Duodenal mucosa (tissue), 2 donors: ENCODE measurements at regions not wholly inside any gene's neighbourhood (a gene's known extent, or its start where the extent isn't known, plus 50 kb on each side); places are given as distances from the start of the nearest gene placed in this dataset.
"Not testable (repeated sequence)": the region's sequence is repeated elsewhere in the genome, so short reads cannot be mapped to it uniquely, and the experiment has no call there.

Source experiments
- H3K27ac ChIP-seq: one replicate; pipeline ENCODE4 v1.7.0; 2013; ENCODE audit warnings: low read depth, low read length
- H3K27me3 ChIP-seq, 2 donors: one replicate each; pipeline ENCODE4 v1.7.0; 2013; ENCODE audit warnings: low read length in 2 of 2, control low read depth in 1 of 2; ENCODE audit not compliant: insufficient read depth in 2 of 2, control insufficient read depth in 1 of 2
- H3K36me3 ChIP-seq, 2 donors: one replicate each; pipeline ENCODE4 v1.7.0; 2013; ENCODE audit warnings: low read length in 2 of 2, control low read depth in 1 of 2; ENCODE audit not compliant: insufficient read depth in 2 of 2, control insufficient read depth in 1 of 2
- H3K4me1 ChIP-seq, 2 donors: one replicate each; pipeline ENCODE4 v1.7.0; 2013; ENCODE audit warnings: low read length in 2 of 2, control low read depth in 1 of 2; ENCODE audit not compliant: insufficient read depth in 2 of 2, control insufficient read depth in 1 of 2
- H3K4me3 ChIP-seq, 2 donors: one replicate each; pipeline ENCODE4 v1.7.0; 2013; ENCODE audit warnings: low read length in 2 of 2, low read depth in 1 of 2
- H3K9ac ChIP-seq, 2 donors: one replicate each; pipeline ENCODE4 v1.7.0; 2013; ENCODE audit warnings: low read length in 2 of 2, low read depth in 1 of 2
- H3K9me3 ChIP-seq, 2 donors: one replicate each; pipeline ENCODE4 v1.7.0; 2013; ENCODE audit warnings: low read length in 2 of 2, control low read depth in 1 of 2; ENCODE audit not compliant: control insufficient read depth in 1 of 2

DNA sequence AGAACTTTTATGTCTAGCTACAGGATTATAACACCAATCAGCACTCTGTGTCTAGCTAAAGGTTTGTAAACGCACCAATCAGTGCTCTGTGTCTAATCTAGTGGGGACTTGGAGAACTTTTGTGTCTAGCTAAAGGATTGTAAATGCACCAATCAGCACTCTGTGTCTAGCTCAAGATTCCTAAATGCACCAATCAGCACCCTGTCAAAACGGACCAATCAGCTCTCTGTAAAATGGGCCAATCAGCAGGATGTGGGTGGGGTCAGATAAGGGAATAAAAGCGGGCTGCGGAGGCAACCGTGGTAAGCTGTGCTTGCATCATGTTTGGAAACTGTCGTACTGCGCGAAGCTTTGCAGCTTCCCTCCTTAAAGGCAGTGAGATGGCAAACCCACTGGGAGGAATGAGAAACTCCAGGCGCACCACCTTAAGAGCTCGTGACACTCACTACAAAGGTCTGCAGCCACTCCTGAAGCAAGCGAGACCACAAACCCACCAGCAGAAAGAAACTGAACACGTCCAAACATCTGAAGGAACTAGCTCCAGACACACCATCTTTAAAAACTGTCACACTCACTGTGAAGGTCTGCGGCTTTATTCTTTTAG, 112.1 kb upstream of the DUSP22 start:
- not testable (repeated sequence) for H3K27me3 ChIP-seq, H3K9me3 ChIP-seq, H3K36me3 ChIP-seq, H3K9ac ChIP-seq, H3K27ac ChIP-seq, H3K4me3 ChIP-seq, H3K4me1 ChIP-seq

DNA sequence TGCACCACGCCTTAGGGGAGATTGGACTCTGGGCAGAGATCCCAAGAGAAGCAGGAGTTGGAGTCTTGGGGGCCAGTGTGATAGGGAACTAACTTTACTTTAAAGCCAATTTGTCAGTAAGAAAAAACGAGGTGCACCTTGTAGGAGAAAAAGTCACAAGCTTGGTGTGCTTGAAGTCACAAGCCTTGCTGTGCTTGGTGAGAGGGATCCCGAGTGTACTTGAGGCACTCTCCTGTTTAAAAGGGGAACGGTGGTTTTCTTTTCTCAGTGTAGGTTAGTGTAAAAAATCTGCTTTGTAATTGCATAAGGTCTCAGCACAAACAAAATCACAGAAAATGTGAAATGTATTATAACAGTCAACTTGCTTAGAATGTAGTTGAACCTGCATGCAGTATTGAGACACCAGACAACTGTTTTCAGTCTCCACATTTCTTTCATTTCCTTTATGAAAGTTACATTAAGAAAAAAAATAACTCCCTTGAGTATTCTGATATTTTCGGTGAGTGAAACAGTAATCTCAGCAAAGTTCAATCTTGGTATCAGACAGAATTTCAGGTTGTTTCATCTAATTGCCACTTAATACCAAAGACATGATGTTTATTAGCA, 111.1 kb upstream of the DUSP22 start:
- Histone ChIP-seq H3K36me3 (no peaks in the 10 kb centered on the region), H3K27ac (no peak overlapping the region), H3K9me3 (no peaks in the 10 kb centered on the region), H3K27me3 (peaks cover 0 to 4% of the 10 kb centered on the region in 2 donors), H3K4me3 (no peak overlapping the region), H3K9ac (no peak overlapping the region), H3K4me1 (no peaks in the 10 kb centered on the region)

DNA sequence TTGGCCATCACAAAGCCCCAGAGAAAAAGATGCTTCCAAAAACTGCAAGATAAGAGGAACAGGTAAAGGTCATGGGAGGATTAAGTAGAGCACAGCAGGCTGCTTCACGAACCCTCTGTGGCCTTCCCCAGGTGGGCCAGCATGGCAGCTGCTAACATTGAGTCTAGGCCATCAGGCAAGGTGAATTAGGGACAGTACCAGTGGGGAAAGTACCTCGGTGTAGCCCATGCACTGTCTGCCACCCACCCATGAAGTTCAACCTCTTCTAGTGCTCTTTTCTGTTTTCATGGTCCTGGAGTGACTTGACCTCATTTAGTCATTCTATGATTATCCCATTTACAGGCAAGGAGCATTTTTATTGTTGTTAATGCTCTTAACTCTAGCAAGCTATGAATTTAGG, 108.6 kb upstream of the DUSP22 start:
- peaks cover 0 to 1% of the 10 kb centered on the region in 2 donors for H3K4me1 ChIP-seq
- H3K4me3 ChIP-seq: no peak overlapping the region
- peaks cover 0 to 4% of the 10 kb centered on the region in 2 donors for H3K27me3 ChIP-seq
- no peak overlapping the region for H3K27ac ChIP-seq
- H3K9me3 ChIP-seq: no peaks in the 10 kb centered on the region
- no peaks in the 10 kb centered on the region for H3K36me3 ChIP-seq
- H3K9ac ChIP-seq: no peak overlapping the region

DNA sequence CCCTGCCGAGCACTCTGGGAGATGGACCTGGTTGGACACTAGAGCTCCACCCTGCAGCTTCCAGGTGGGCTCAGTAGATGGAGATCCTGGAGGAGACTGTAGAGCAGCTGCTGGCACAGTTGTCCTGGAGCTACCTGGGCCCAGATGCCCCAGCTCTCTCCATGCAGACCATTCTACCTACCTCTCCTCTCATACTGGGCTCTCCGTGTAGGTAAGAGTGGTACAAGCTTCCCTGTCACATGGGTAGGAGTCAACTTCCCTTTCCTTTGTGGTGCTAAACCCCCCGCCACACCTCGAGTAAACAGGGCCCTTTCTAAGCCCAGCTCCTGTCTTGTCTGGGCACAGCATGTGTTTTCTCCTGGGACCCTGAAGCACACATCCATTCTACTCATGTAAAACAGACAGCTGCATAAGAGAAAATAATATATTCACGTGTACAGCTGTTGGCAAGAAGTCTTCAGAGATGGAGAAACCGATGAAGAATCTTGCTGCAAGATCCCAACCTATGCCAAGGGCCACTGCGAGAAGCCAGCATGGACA, 108.1 kb upstream of the DUSP22 start:
- Histone ChIP-seq H3K9me3 (no peaks in the 10 kb centered on the region), H3K4me3 (no peak overlapping the region), H3K9ac (no peak overlapping the region), H3K4me1 (peaks cover 0 to 5% of the 10 kb centered on the region in 2 donors), H3K36me3 (no peaks in the 10 kb centered on the region), H3K27me3 (peaks cover 0 to 4% of the 10 kb centered on the region in 2 donors), H3K27ac (no peak overlapping the region)

DNA sequence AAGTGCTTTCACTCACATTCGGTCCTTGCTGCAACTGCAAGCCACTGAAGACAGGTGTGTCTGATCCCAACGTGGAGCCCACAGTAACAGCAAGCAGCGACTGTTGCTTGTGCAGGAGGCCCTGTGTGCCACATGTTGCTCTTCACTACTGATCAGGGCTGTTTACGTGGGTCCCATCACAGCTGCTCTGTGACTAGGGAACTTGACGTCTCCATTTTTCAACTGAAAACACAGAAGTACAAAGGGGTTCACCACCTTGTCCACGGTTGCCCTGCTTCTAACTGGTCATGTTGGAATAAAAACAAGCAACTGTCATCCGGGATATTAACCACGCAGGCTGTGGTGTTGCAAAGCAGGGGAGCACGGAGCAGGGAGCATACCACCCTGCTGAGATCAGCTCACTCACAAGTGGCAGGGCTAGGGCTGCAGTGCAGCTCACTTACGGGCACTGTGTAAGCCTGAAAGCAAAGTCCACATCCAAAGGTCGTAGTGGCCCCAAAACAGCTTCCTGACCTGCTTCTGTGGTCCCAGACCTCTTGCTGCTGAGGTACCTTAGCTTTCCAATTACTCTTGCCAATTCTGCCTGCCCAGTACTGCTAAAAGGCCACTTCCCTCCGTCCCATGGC, 105.8 kb upstream of the DUSP22 start:
- Histone ChIP-seq H3K9ac (no peak overlapping the region), H3K9me3 (no peaks in the 10 kb centered on the region), H3K27me3 (peaks cover 0 to 1% of the 10 kb centered on the region in 2 donors), H3K27ac (no peak overlapping the region), H3K4me3 (no peak overlapping the region), H3K36me3 (no peaks in the 10 kb centered on the region), H3K4me1 (peaks cover 0 to 5% of the 10 kb centered on the region in 2 donors)

DNA sequence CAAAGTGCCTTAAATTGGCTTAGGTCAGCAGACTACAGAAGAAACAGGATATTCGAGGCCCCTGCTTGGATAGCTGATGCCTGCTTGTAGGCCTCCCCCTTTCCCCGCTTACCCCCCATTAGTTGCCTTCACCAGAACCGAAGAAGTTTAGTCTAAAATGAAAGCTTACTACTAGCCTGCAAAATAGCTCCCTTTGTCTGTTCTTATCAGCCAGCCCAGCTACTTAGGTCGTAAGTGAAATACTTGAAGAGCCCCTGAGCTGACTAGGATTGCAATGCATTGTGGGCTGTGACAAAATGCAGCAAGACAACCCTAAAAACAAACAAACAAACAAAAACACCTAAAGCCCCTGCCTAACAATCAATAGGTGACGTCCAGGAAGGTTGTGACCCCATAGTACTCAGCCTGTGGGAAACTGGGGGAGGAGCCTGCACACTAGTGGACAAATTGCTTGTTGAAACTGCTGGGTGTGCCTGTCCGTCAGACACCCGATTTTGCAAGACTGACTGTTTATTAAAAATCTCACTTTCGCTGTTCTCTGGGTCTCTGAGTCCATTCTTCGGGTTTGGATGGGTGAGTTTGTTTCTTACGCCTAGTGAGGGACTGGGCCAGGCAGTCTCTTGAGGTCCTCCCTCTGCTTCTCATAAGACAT, 105.0 kb upstream of the DUSP22 start:
- no peak overlapping the region for H3K27ac ChIP-seq
- H3K27me3 ChIP-seq: no peaks in the 10 kb centered on the region
- H3K4me1 ChIP-seq: peaks cover 0 to 5% of the 10 kb centered on the region in 2 donors
- no peak overlapping the region for H3K9ac ChIP-seq
- H3K36me3 ChIP-seq: no peaks in the 10 kb centered on the region
- H3K9me3 ChIP-seq: no peaks in the 10 kb centered on the region
- H3K4me3 ChIP-seq: no peak overlapping the region

DNA sequence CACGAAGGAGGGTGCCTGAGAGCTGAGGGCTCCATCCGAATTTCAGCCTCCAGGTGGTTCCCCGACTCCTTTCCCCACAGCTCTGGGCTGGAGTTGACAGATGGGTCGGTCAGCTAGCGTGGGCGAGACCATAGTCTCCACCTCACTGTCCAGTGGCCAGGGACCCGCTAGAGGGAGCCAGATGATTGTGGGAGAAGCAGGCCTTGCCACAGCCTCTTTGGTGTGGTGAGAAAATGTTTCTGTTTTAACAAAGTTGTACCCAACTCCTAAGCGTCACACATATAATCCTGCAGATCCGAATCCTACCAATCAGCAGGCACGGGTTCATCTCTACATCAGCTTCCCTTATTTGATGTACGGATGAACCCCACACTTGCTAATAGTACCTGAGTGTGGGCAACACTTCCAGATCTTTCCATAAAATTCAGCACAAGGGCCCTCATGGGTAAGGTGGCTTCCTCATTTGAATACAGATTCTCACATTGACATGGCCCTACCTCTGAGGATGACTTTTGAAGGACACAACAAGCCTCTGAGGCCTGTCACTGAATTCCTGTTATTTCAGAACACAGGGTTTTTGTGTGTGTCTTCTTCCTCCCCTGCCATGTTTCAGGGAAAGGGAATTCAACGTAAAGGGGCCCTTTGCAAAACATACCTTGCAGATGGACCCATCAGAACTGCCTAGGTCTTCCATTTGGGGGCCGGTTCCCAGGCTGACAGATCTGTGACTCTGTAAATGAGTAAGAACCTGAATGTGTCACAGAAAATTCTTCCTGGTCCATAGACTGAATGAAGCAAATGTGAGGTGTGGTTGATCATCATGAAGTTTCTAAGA, 103.2 kb upstream of the DUSP22 start:
- no peak overlapping the region for H3K4me3 ChIP-seq
- H3K27ac ChIP-seq: no peak overlapping the region
- no peaks in the 10 kb centered on the region for H3K36me3 ChIP-seq
- H3K4me1 ChIP-seq: peaks cover 0 to 5% of the 10 kb centered on the region in 2 donors
- no peaks in the 10 kb centered on the region for H3K9me3 ChIP-seq
- no peak overlapping the region for H3K9ac ChIP-seq
- H3K27me3 ChIP-seq: no peaks in the 10 kb centered on the region

DNA sequence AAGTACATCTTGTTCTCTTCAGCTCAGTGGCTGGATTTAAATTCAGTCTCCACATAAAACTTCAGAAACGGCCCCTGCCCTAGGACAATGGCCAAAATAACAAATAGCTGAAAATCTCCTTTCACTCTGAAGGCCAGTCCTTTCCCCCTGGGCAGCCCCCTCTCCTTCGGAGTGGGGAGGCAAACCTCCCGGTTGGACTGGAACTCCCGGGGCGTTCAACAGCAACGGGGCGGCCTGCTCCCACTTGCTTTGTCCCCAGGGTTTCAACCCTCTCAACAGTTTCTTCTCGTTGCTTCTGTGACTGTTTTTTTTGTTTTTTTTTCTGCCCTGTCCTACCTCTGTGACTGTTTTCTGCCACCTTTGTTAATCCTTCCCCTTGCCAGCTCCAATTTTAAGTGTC, 102.6 kb upstream of the DUSP22 start:
- Histone ChIP-seq H3K27ac (no peak overlapping the region), H3K36me3 (no peaks in the 10 kb centered on the region), H3K4me3 (no peak overlapping the region), H3K9me3 (no peaks in the 10 kb centered on the region), H3K27me3 (no peaks in the 10 kb centered on the region), H3K9ac (no peak overlapping the region), H3K4me1 (peaks cover 0 to 5% of the 10 kb centered on the region in 2 donors)

DNA sequence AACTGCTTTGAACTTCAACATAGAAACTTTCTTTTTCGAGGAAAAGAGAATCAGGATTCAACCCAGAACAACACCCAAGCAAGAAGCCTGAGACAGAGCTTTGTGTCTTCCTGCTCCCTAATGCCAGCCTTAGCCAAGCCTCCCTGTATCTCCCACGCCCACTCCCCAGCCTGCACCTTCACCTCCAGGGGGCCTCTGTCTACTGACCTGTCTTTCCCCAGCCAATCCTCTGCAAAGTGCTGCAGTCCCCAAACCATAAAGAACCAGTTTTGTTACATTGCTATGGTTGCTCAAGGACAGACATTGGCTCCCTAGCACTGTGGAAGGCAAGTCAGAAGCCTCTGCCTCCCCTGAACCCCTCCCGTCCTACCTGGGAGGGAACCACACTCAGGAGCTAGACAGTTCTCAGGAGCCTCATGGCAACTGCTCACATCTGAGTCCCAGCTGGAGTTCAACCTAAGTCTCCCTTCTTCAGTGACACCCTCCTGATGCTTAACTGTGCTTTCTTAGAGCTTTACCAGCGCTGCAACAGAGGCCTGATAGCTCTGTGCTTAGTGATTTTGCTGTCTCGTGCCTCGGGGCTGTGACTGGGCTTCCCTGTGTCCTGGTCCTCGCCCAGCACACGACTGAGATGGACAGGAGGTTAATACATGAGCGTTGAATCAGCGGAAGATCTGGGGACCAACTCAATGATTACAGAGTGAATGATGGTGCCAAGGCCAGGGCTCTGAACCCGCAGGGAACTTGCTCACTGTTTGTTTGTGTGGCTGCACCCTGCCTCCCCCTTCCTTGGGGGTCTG, 101.5 kb upstream of the DUSP22 start:
- Histone ChIP-seq H3K4me3 (no peak overlapping the region), H3K9ac (no peak overlapping the region), H3K27ac (no peak overlapping the region), H3K36me3 (no peaks in the 10 kb centered on the region), H3K4me1 (peaks cover 4 to 5% of the 10 kb centered on the region in 2 donors), H3K9me3 (no peaks in the 10 kb centered on the region), H3K27me3 (no peaks in the 10 kb centered on the region)
